ENCODE measurements at regions not wholly inside any gene's neighbourhood (a gene's known extent, or its start where the extent isn't known, plus 50 kb on each side); places are given as distances from the start of the nearest gene placed in this dataset.
A peak's percentile ranks its signal among the peaks of the same experiment; 100 is the strongest.

DNA sequence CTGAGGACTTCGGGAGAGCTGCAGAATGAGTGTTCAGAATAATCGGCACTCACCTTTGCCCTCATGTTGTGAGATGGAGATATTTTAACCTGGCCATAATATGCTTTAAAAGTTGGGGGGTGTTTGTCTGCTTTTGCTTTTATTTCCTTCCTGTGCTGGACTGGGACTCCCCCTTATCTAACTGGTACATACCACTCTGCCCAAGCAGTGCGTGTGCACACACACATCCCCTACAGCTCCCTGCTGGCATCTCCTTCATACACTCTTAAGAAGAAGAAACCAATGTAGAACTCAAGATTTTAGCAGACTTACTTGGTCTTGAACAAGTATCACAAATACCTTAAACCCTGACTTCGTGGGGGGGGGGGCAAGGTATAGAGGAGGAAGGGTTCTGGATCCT lies 146.2 kb upstream of the DMRT1 start:
- Mint-ChIP-seq H3K36me3 (ENCODE audit: low read depth) (no peaks in the 10 kb centered on the region), H3K27ac (ENCODE audit: unreplicated experiment) (peak overlapping the region; percentile 96), H3K4me3 (ENCODE audit: unreplicated experiment) (peak overlapping the region; percentile 69), H3K4me1 (ENCODE audit: low read depth) (peaks cover 75% of the 10 kb centered on the region), H3K27me3 (ENCODE audit: low read depth) (no peaks in the 10 kb centered on the region), H3K9me3 (ENCODE audit: low read depth) (no peaks in the 10 kb centered on the region)
- TF ChIP-seq, protein P1, sequence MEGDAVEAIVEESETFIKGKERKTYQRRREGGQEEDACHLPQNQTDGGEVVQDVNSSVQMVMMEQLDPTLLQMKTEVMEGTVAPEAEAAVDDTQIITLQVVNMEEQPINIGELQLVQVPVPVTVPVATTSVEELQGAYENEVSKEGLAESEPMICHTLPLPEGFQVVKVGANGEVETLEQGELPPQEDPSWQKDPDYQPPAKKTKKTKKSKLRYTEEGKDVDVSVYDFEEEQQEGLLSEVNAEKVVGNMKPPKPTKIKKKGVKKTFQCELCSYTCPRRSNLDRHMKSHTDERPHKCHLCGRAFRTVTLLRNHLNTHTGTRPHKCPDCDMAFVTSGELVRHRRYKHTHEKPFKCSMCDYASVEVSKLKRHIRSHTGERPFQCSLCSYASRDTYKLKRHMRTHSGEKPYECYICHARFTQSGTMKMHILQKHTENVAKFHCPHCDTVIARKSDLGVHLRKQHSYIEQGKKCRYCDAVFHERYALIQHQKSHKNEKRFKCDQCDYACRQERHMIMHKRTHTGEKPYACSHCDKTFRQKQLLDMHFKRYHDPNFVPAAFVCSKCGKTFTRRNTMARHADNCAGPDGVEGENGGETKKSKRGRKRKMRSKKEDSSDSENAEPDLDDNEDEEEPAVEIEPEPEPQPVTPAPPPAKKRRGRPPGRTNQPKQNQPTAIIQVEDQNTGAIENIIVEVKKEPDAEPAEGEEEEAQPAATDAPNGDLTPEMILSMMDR (IDR thresholded peaks at IDR 0.05): no peak
- no peak for DNase-seq (ENCODE audit: low spot score)

DNA sequence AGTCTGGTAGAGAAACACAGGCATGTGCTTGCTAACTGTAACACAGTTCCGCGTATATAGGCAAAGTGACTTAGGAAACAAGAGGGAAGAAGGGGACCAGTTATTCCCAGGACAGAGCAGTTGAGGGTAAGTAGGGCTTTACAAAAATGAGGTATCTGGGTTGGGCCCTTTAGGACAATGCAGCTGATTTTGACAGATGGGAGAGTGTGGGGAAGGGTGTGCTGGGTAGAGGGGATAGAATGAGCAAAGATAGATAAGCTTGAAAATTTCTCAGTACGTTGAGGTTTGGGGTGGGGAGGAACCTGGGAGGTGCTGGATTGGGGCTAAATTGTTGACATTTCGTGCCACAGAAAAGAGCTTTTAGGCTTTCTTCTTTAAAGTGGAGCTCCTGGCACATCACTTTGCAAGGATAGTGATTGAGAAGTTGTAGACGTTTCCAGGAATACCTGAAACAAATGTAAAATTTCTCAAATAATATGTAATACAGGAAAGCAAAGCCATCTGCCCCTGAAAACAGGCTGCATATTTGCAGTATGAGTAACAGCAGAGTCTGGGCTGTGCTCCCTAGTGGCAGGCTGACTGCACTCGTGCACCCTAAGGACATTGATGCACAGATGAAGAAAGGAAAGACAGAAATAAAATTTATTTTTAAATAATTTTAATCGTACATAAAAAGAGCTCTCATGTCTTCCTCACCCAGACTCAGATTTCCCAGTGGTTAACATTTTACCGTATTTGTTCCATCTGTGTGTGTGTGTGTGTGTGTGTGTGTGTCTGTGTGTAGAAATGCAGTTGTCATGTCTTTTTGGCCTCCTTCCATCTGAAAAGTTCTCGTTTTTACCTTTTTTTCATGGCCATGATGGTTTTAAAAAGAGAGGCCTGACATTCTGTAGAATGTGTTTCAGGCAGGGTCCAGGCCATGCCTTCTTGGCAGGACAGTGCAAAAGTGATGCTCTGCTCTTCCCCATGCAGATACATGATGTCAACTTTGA lies 144.9 kb upstream of the DMRT1 start:
- Mint-ChIP-seq H3K9me3 (ENCODE audit: low read depth) (no peaks in the 10 kb centered on the region), H3K4me1 (ENCODE audit: low read depth) (peaks cover 75% of the 10 kb centered on the region), H3K27ac (ENCODE audit: unreplicated experiment) (peak overlapping the region; percentile 96), H3K27me3 (ENCODE audit: low read depth) (no peaks in the 10 kb centered on the region), H3K36me3 (ENCODE audit: low read depth) (no peaks in the 10 kb centered on the region), H3K4me3 (ENCODE audit: unreplicated experiment) (peak overlapping the region; percentile 10)
- no peak for DNase-seq (ENCODE audit: low spot score)
- TF ChIP-seq, protein P1 (IDR thresholded peaks at IDR 0.05): peak; percentile 53

DNA sequence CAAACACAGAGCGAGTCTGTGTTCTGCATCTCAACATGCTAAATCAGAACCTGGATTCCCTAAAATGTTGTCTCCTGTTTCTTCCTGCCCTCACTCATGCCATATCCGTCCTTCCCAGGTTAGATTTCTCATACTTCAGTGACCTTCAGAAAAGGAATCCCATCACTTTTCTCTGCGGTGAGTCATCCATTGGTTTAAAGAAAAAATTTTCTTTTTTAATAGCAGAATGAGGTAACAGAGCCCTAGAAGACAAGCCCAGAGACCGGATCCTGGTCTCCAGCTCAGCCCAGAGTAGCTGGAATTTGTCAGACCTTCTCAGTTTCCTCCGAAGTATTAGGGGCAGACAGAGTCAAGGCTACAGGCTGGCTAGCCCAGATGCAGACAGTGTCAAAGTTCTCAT lies 143.2 kb upstream of the DMRT1 start:
- Mint-ChIP-seq H3K4me3 (ENCODE audit: unreplicated experiment) (no peak overlapping the region), H3K9me3 (ENCODE audit: low read depth) (no peaks in the 10 kb centered on the region), H3K36me3 (ENCODE audit: low read depth) (no peaks in the 10 kb centered on the region), H3K27ac (ENCODE audit: unreplicated experiment) (peak overlapping the region; percentile 79), H3K27me3 (ENCODE audit: low read depth) (no peaks in the 10 kb centered on the region), H3K4me1 (ENCODE audit: low read depth) (peaks cover 69% of the 10 kb centered on the region)
- TF ChIP-seq, protein P1 (IDR thresholded peaks at IDR 0.05): no peak
- no peak for DNase-seq (ENCODE audit: low spot score)

DNA sequence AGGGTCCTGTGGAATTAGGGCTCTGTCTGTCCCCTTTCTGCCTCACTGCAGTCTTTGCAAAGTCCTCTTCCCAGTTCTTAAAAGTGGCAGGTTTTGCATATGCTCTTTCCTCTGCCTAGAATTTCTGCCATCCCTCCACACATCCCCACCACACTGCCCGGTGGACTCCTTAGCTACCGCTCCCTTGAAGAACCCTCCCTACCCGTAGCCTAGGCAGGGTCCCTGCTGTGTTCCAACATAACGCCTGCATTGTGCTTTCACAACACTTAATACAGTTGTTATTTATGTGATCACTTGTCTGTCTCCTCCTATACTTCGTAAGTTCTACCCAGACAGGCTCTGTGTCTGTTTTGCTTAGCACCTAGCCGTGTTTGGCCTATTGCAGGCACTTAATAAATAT lies 142.5 kb upstream of the DMRT1 start:
- H3K4me1 Mint-ChIP-seq (ENCODE audit: low read depth): peaks cover 69% of the 10 kb centered on the region
- H3K27me3 Mint-ChIP-seq (ENCODE audit: low read depth): no peaks in the 10 kb centered on the region
- no peaks in the 10 kb centered on the region for H3K9me3 Mint-ChIP-seq (ENCODE audit: low read depth)
- peak overlapping the region; percentile 79 for H3K27ac Mint-ChIP-seq (ENCODE audit: unreplicated experiment)
- TF ChIP-seq, protein P1 (IDR thresholded peaks at IDR 0.05): no peak
- H3K4me3 Mint-ChIP-seq (ENCODE audit: unreplicated experiment): no peak overlapping the region
- no peaks in the 10 kb centered on the region for H3K36me3 Mint-ChIP-seq (ENCODE audit: low read depth)
- DNase-seq (ENCODE audit: low spot score): no peak

DNA sequence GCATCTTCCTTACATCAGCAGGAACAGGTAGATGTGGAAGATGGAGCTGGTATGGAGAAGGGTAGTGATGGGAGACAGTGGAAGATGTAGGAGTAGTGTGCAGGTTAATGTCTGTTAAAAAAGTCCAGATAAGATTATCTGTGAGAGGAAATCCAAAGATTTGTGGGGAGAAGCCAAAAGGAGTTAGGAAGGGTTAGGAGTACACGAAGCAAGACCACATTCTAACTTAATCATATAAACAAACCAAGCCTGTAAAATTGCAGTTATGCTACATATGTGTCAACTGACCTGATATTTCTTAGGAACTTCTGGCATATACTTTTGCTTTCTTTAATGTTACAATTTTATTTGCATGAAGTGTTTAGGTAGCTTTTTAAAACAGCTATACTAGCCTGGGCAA lies 142.1 kb upstream of the DMRT1 start:
- TF ChIP-seq, protein P1 (IDR thresholded peaks at IDR 0.05): no peak
- Mint-ChIP-seq H3K4me1 (ENCODE audit: low read depth) (peaks cover 69% of the 10 kb centered on the region), H3K27ac (ENCODE audit: unreplicated experiment) (no peak overlapping the region), H3K4me3 (ENCODE audit: unreplicated experiment) (no peak overlapping the region), H3K9me3 (ENCODE audit: low read depth) (no peaks in the 10 kb centered on the region), H3K36me3 (ENCODE audit: low read depth) (no peaks in the 10 kb centered on the region), H3K27me3 (ENCODE audit: low read depth) (no peaks in the 10 kb centered on the region)
- DNase-seq (ENCODE audit: low spot score): no peak
